Activated CD4-positive, alpha-beta T cell treated with anti-CD3 and anti-CD28 coated beads, Interleukin-2, amount 10 ng/mL, durations not matched to agents 7 days and 5 days (primary cell): ENCODE measurements at regions not wholly inside any gene's neighbourhood (a gene's known extent, or its start where the extent isn't known, plus 50 kb on each side); places are given as distances from the start of the nearest gene placed in this dataset.

ENCODE experiments used
- CTCF ChIA-PET: fragments of 350-600 bp; sonication (Branson Sonifier 250); formaldehyde crosslinking; loops from one replicate; lab custom pipeline; 2021; ENCODE audit warnings: antibody characterized with exemption; lab: Charles Lee
- POLR2A ChIA-PET: fragments of 350-600 bp; sonication (Branson Sonifier 250); formaldehyde crosslinking; loops from one replicate; lab custom pipeline; 2021; ENCODE audit warnings: antibody characterized with exemption; lab: Charles Lee
- DNase-seq: peaks from one replicate; pipeline ENCODE4 v3.0.0-alpha.2; 2020
- H3K27ac Mint-ChIP-seq: one replicate; pipeline ENCODE4 v1.8.0; 2021; ENCODE audit warnings: mild to moderate bottlenecking, moderate library complexity, mixed read lengths
- H3K27me3 Mint-ChIP-seq: one replicate; pipeline ENCODE4 v1.8.0; 2021; ENCODE audit warnings: mixed read lengths
- H3K36me3 Mint-ChIP-seq: one replicate; pipeline ENCODE4 v1.8.0; 2021; ENCODE audit warnings: low read depth, mixed read lengths
- H3K4me1 Mint-ChIP-seq: one replicate; pipeline ENCODE4 v1.8.0; 2021; ENCODE audit warnings: mixed read lengths
- H3K4me3 Mint-ChIP-seq: one replicate; pipeline ENCODE4 v1.8.0; 2021; ENCODE audit warnings: mild to moderate bottlenecking, moderate library complexity, mixed read lengths
- H3K9me3 Mint-ChIP-seq: one replicate; pipeline ENCODE4 v1.8.0; 2021; ENCODE audit warnings: mixed read lengths

GRCh38 chr4:136328131-136328530, 1204.2 kb downstream of the PCDH18 start:
- no peak overlapping the region for H3K27ac Mint-ChIP-seq
- DNase-seq = no peak
- H3K36me3 Mint-ChIP-seq = no peaks in the 10 kb centered on the region
- H3K9me3 Mint-ChIP-seq = peaks cover 2% of the 10 kb centered on the region
- H3K4me1 Mint-ChIP-seq = no peaks in the 10 kb centered on the region
- CTCF ChIA-PET = no interaction called here
- no peak overlapping the region for H3K4me3 Mint-ChIP-seq
- POLR2A ChIA-PET = no interaction called here
- H3K27me3 Mint-ChIP-seq = no peaks in the 10 kb centered on the region

- Mint-ChIP-seq H3K9me3 (no peaks in the 10 kb centered on the region), H3K4me1 (no peaks in the 10 kb centered on the region), H3K36me3 (no peaks in the 10 kb centered on the region), H3K27ac (no peak overlapping the region), H3K4me3 (no peak overlapping the region), H3K27me3 (no peaks in the 10 kb centered on the region)
- ChIA-PET CTCF (no interaction called here), POLR2A (no interaction called here)
- no peak for DNase-seq
Measured at GRCh38 chr4:136320465-136320813, 1211.9 kb downstream of the PCDH18 start.

GRCh38 chr4:136319789-136320464, 1212.4 kb downstream of the PCDH18 start:
- POLR2A ChIA-PET = no interaction called here
- H3K4me3 Mint-ChIP-seq = no peak overlapping the region
- no peaks in the 10 kb centered on the region for H3K9me3 Mint-ChIP-seq
- H3K4me1 Mint-ChIP-seq = no peaks in the 10 kb centered on the region
- no peaks in the 10 kb centered on the region for H3K36me3 Mint-ChIP-seq
- CTCF ChIA-PET = no interaction called here
- no peaks in the 10 kb centered on the region for H3K27me3 Mint-ChIP-seq
- DNase-seq = no peak
- H3K27ac Mint-ChIP-seq = no peak overlapping the region

GRCh38 chr4:136316961-136317360, 1215.3 kb downstream of the PCDH18 start:
- ChIA-PET POLR2A (no interaction called here), CTCF (no interaction called here)
- Mint-ChIP-seq H3K27me3 (no peaks in the 10 kb centered on the region), H3K27ac (no peak overlapping the region), H3K4me3 (no peak overlapping the region), H3K36me3 (no peaks in the 10 kb centered on the region), H3K4me1 (no peaks in the 10 kb centered on the region), H3K9me3 (no peaks in the 10 kb centered on the region)
- DNase-seq = no peak

- H3K27ac Mint-ChIP-seq = no peak overlapping the region
- ChIA-PET POLR2A (no interaction called here), CTCF (no interaction called here)
- no peaks in the 10 kb centered on the region for H3K9me3 Mint-ChIP-seq
- no peaks in the 10 kb centered on the region for H3K4me1 Mint-ChIP-seq
- H3K27me3 Mint-ChIP-seq = no peaks in the 10 kb centered on the region
- H3K4me3 Mint-ChIP-seq = no peak overlapping the region
- no peaks in the 10 kb centered on the region for H3K36me3 Mint-ChIP-seq
- DNase-seq = no peak
Measured at GRCh38 chr4:136314686-136315085, 1217.6 kb downstream of the PCDH18 start.

- no peak overlapping the region for H3K27ac Mint-ChIP-seq
- H3K27me3 Mint-ChIP-seq = no peaks in the 10 kb centered on the region
- no peak overlapping the region for H3K4me3 Mint-ChIP-seq
- H3K9me3 Mint-ChIP-seq = no peaks in the 10 kb centered on the region
- H3K4me1 Mint-ChIP-seq = no peaks in the 10 kb centered on the region
- CTCF ChIA-PET = no interaction called here
- POLR2A ChIA-PET = no interaction called here
- no peaks in the 10 kb centered on the region for H3K36me3 Mint-ChIP-seq
- DNase-seq = no peak
Measured at GRCh38 chr4:136311774-136312173, 1220.5 kb downstream of the PCDH18 start.

GRCh38 chr4:136307765-136308164, 1224.5 kb downstream of the PCDH18 start:
- Mint-ChIP-seq H3K36me3 (no peaks in the 10 kb centered on the region), H3K4me1 (no peaks in the 10 kb centered on the region), H3K4me3 (no peak overlapping the region), H3K27me3 (no peaks in the 10 kb centered on the region), H3K27ac (no peak overlapping the region), H3K9me3 (no peaks in the 10 kb centered on the region)
- DNase-seq = no peak
- POLR2A ChIA-PET = no interaction called here
- CTCF ChIA-PET = no interaction called here

- no peaks in the 10 kb centered on the region for H3K27me3 Mint-ChIP-seq
- ChIA-PET CTCF (no interaction called here), POLR2A (no interaction called here)
- H3K36me3 Mint-ChIP-seq = no peaks in the 10 kb centered on the region
- DNase-seq = no peak
- no peak overlapping the region for H3K4me3 Mint-ChIP-seq
- no peak overlapping the region for H3K27ac Mint-ChIP-seq
- H3K9me3 Mint-ChIP-seq = no peaks in the 10 kb centered on the region
- no peaks in the 10 kb centered on the region for H3K4me1 Mint-ChIP-seq
Measured at GRCh38 chr4:136306361-136306760, 1225.9 kb downstream of the PCDH18 start.

- POLR2A ChIA-PET = no interaction called here
- CTCF ChIA-PET = no interaction called here
- H3K4me3 Mint-ChIP-seq = no peak overlapping the region
- no peaks in the 10 kb centered on the region for H3K36me3 Mint-ChIP-seq
- H3K27ac Mint-ChIP-seq = no peak overlapping the region
- no peaks in the 10 kb centered on the region for H3K27me3 Mint-ChIP-seq
- no peak for DNase-seq
- H3K9me3 Mint-ChIP-seq = peaks cover 6% of the 10 kb centered on the region
- no peaks in the 10 kb centered on the region for H3K4me1 Mint-ChIP-seq
Measured at GRCh38 chr4:136302566-136302965, 1229.7 kb downstream of the PCDH18 start.

- POLR2A ChIA-PET = no interaction called here
- no peak overlapping the region for H3K27ac Mint-ChIP-seq
- no peaks in the 10 kb centered on the region for H3K36me3 Mint-ChIP-seq
- CTCF ChIA-PET = no interaction called here
- H3K27me3 Mint-ChIP-seq = no peaks in the 10 kb centered on the region
- H3K4me3 Mint-ChIP-seq = no peak overlapping the region
- H3K9me3 Mint-ChIP-seq = peaks cover 6% of the 10 kb centered on the region
- DNase-seq = no peak
- H3K4me1 Mint-ChIP-seq = no peaks in the 10 kb centered on the region
Measured at GRCh38 chr4:136301749-136302495, 1230.4 kb downstream of the PCDH18 start.

- no peaks in the 10 kb centered on the region for H3K36me3 Mint-ChIP-seq
- no peaks in the 10 kb centered on the region for H3K9me3 Mint-ChIP-seq
- no peaks in the 10 kb centered on the region for H3K27me3 Mint-ChIP-seq
- H3K27ac Mint-ChIP-seq = no peak overlapping the region
- no peak for DNase-seq
- ChIA-PET POLR2A (no interaction called here), CTCF (no interaction called here)
- no peaks in the 10 kb centered on the region for H3K4me1 Mint-ChIP-seq
- H3K4me3 Mint-ChIP-seq = no peak overlapping the region
Measured at GRCh38 chr4:136283977-136284376, 1248.3 kb downstream of the PCDH18 start.

- ChIA-PET CTCF (no interaction called here), POLR2A (no interaction called here)
- no peak overlapping the region for H3K27ac Mint-ChIP-seq
- H3K4me1 Mint-ChIP-seq = no peaks in the 10 kb centered on the region
- no peak overlapping the region for H3K4me3 Mint-ChIP-seq
- H3K27me3 Mint-ChIP-seq = no peaks in the 10 kb centered on the region
- H3K9me3 Mint-ChIP-seq = no peaks in the 10 kb centered on the region
- H3K36me3 Mint-ChIP-seq = no peaks in the 10 kb centered on the region
- no peak for DNase-seq
Measured at GRCh38 chr4:136281889-136282288, 1250.4 kb downstream of the PCDH18 start.

- ChIA-PET CTCF (no interaction called here), POLR2A (no interaction called here)
- H3K9me3 Mint-ChIP-seq = no peaks in the 10 kb centered on the region
- H3K27me3 Mint-ChIP-seq = no peaks in the 10 kb centered on the region
- H3K36me3 Mint-ChIP-seq = no peaks in the 10 kb centered on the region
- H3K4me1 Mint-ChIP-seq = no peaks in the 10 kb centered on the region
- H3K27ac Mint-ChIP-seq = no peak overlapping the region
- DNase-seq = no peak
- H3K4me3 Mint-ChIP-seq = no peak overlapping the region
Measured at GRCh38 chr4:136281307-136281706, 1251.0 kb downstream of the PCDH18 start.

GRCh38 chr4:136277741-136278140, 1254.6 kb downstream of the PCDH18 start:
- no peak for DNase-seq
- ChIA-PET CTCF (no interaction called here), POLR2A (no interaction called here)
- Mint-ChIP-seq H3K27me3 (no peaks in the 10 kb centered on the region), H3K4me1 (no peaks in the 10 kb centered on the region), H3K9me3 (no peaks in the 10 kb centered on the region), H3K36me3 (no peaks in the 10 kb centered on the region), H3K4me3 (no peak overlapping the region), H3K27ac (no peak overlapping the region)
